ENCODE measurements at regions not wholly inside any gene's neighbourhood (a gene's known extent, or its start where the extent isn't known, plus 50 kb on each side); places are given as distances from the start of the nearest gene placed in this dataset.

DNA sequence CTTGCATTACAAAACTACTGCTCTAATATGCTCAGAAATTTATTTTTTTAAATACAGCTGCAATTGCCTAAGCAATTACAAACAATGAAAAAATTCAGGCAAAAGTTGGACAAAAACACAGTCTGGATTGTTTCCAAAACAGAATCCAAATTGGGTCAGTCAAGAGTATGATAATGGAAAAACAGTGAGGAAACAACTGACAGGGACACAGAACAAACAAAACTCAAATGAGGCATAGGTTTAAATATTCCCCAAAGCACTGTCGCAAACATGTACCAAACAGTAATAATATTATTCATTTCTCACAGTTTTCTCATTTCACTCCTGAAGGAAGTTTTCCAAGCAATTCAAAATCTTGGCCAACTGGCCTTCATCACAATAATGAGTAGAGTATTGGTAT, 386.6 kb downstream of the CENPC start:
- no peaks in the 10 kb centered on the region for H3K36me3 ChIP-seq (ENCODE audit: control insufficient read depth in 2 of 2, extremely low read depth in 1 of 2, insufficient read depth in 2 of 2, low read length in 2 of 2)
- BruUV-seq (replicated peaks): no TSS peak
- DNase-seq (ENCODE audit: low read depth, low spot score) (no peak), FAIRE-seq (no peak)
- H2AFZ ChIP-seq (ENCODE audit: low read depth, low read length): no peak overlapping the region
- H3K4me2 ChIP-seq (ENCODE audit: insufficient read depth, low read length): no peak overlapping the region
- H3K27me3 ChIP-seq (ENCODE audit: control insufficient read depth in 2 of 2, insufficient read depth in 2 of 2, low read length in 2 of 2): no peaks in the 10 kb centered on the region
- H3K9ac ChIP-seq (replicated peaks; ENCODE audit: extremely low read depth, insufficient read depth, low read length): no peak overlapping the region
- H3K79me2 ChIP-seq (ENCODE audit: control insufficient read depth, insufficient read depth, low read length): no peaks in the 10 kb centered on the region
- H3K9me1 ChIP-seq (replicated peaks; ENCODE audit: control insufficient read depth, extremely low read depth, insufficient read depth, low read length): no peaks in the 10 kb centered on the region
- TF ChIP-seq JUN (IDR thresholded peaks at IDR 0.05; ENCODE audit: borderline replicate concordance, insufficient read depth, insufficient read length, low read depth): no peak
- TF ChIP-seq EZH2 (IDR thresholded peaks at IDR 0.05; ENCODE audit: borderline replicate concordance, low read depth, low read length, severe bottlenecking): no peak
- TF ChIP-seq, protein P1, sequence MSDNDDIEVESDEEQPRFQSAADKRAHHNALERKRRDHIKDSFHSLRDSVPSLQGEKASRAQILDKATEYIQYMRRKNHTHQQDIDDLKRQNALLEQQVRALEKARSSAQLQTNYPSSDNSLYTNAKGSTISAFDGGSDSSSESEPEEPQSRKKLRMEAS (IDR thresholded peaks at IDR 0.05; ENCODE audit: insufficient read depth, insufficient read length): no peak
- no peak for TF ChIP-seq POLR2A (IDR thresholded peaks at IDR 0.05; ENCODE audit: low read depth, low read length)
- TF ChIP-seq FOS (IDR thresholded peaks at IDR 0.05; ENCODE audit: borderline replicate concordance, insufficient read depth, low read length): no peak
- TF ChIP-seq, protein P2, sequence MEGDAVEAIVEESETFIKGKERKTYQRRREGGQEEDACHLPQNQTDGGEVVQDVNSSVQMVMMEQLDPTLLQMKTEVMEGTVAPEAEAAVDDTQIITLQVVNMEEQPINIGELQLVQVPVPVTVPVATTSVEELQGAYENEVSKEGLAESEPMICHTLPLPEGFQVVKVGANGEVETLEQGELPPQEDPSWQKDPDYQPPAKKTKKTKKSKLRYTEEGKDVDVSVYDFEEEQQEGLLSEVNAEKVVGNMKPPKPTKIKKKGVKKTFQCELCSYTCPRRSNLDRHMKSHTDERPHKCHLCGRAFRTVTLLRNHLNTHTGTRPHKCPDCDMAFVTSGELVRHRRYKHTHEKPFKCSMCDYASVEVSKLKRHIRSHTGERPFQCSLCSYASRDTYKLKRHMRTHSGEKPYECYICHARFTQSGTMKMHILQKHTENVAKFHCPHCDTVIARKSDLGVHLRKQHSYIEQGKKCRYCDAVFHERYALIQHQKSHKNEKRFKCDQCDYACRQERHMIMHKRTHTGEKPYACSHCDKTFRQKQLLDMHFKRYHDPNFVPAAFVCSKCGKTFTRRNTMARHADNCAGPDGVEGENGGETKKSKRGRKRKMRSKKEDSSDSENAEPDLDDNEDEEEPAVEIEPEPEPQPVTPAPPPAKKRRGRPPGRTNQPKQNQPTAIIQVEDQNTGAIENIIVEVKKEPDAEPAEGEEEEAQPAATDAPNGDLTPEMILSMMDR (IDR thresholded peaks at IDR 0.05; ENCODE audit: extremely low read depth in 1 of 2, insufficient read depth in 1 of 2, low read depth in 1 of 2, low read length in 2 of 2): no peak
- no peak for TF ChIP-seq POLR2AphosphoS5 (IDR thresholded peaks at IDR 0.05; ENCODE audit: insufficient read depth, low read depth, low read length)
- no peak for TF ChIP-seq GATA2 (IDR thresholded peaks at IDR 0.05; ENCODE audit: insufficient read depth, insufficient read length, low read depth, low read length)
- no peak for TF ChIP-seq MYC (IDR thresholded peaks at IDR 0.05; ENCODE audit: low read depth, low read length)
- H3K9me3 ChIP-seq (replicated peaks; ENCODE audit: control insufficient read depth, insufficient read depth, low read length): no peaks in the 10 kb centered on the region
- H4K20me1 ChIP-seq (replicated peaks; ENCODE audit: control insufficient read depth, extremely low read depth, insufficient read depth, low read length): no peaks in the 10 kb centered on the region
- no peak overlapping the region for H3K27ac ChIP-seq (ENCODE audit: insufficient read depth, low read depth, low read length)
- H3K4me1 ChIP-seq (ENCODE audit: control insufficient read depth, extremely low read depth, insufficient read depth, low read length): no peaks in the 10 kb centered on the region
- dilution Hi-C loops (cut with MboI; ENCODE audit: extremely low pct_ligation_motif_present, low sequenced_read_pairs) (no loop called here), intact Hi-C loops (cut with micrococcal nuclease) (no loop called here)
- CTCF ChIA-PET: no interaction called here
- no peak overlapping the region for H3K4me3 ChIP-seq (replicated peaks in 1 of 3; ENCODE audit: insufficient read depth in 1 of 3, low read depth in 1 of 3, low read length in 3 of 3)
- POLR2A ChIA-PET: no interaction called here

Data from endothelial cell of umbilical vein (primary cell).